Neural cell (in vitro differentiated cells): ENCODE measurements at regions not wholly inside any gene's neighbourhood (a gene's known extent, or its start where the extent isn't known, plus 50 kb on each side); places are given as distances from the start of the nearest gene placed in this dataset.

Experiments used
- CTCF ChIP-seq: fragments of 450-650 bp; IDR thresholded peaks from 2 replicates; pipeline ENCODE4 v1.5.1; 2014; ENCODE audit warnings: antibody characterized with exemption, mild to moderate bottlenecking, moderate library complexity; ENCODE audit not compliant: poor library complexity, severe bottlenecking
- EP300 ChIP-seq: fragments of 450-650 bp; conservative IDR thresholded peaks from 2 replicates; pipeline ENCODE4 v1.6.1; 2014; ENCODE audit warnings: antibody characterized with exemption, mild to moderate bottlenecking, moderate library complexity; ENCODE audit not compliant: poor library complexity, severe bottlenecking
- EZH2 ChIP-seq: fragments of 200-600, 300-800 bp; shearing (Covaris generic), sonication (generic); IDR thresholded peaks from 2 replicates; pipeline ENCODE4 v1.6.1; 2014; ENCODE audit warnings: antibody characterized with exemption, low read length, borderline replicate concordance, mild to moderate bottlenecking; ENCODE audit not compliant: insufficient read depth, poor library complexity, severe bottlenecking
- POLR2AphosphoS5 ChIP-seq: IDR thresholded peaks from 2 replicates; pipeline ENCODE4 v1.6.1; 2012
- RAD21 ChIP-seq: fragments of 450-650 bp; conservative IDR thresholded peaks from 2 replicates; pipeline ENCODE4 v1.6.1; 2014; ENCODE audit warnings: antibody characterized with exemption, mild to moderate bottlenecking, moderate library complexity
- REST ChIP-seq: IDR thresholded peaks from 2 replicates; pipeline ENCODE4 v1.6.1; 2012; ENCODE audit warnings: borderline replicate concordance
- SMC3 ChIP-seq: fragments of 450-650 bp; conservative IDR thresholded peaks from 2 replicates; pipeline ENCODE4 v1.6.1; 2014; ENCODE audit warnings: antibody characterized with exemption, mild to moderate bottlenecking, moderate library complexity; ENCODE audit not compliant: poor library complexity

- TF ChIP-seq EP300, result no peak
- no peak for TF ChIP-seq CTCF
- no peak for TF ChIP-seq RAD21
- TF ChIP-seq EZH2, result no peak
- TF ChIP-seq POLR2AphosphoS5, result no peak
- no peak for TF ChIP-seq SMC3
- no peak for TF ChIP-seq REST
Observed at GRCh38 chr18:43777636-43778304, 500.5 kb upstream of the SYT4 start.
